HG03064 (cell line): ENCODE measurements at regions not wholly inside any gene's neighbourhood (a gene's known extent, or its start where the extent isn't known, plus 50 kb on each side); places are given as distances from the start of the nearest gene placed in this dataset.

ENCODE experiments used
- ATAC-seq: cut with Tn5 transposase; IDR thresholded peaks from one replicate; pipeline ENCODE4 v1.9.1; 2021; ENCODE audit warnings: low read depth; ENCODE audit not compliant: unreplicated experiment

- no peak for ATAC-seq
These were observed 300.2 kb upstream of the CNTN6 start for GRCh38 chr3:792630-793029.

DNA sequence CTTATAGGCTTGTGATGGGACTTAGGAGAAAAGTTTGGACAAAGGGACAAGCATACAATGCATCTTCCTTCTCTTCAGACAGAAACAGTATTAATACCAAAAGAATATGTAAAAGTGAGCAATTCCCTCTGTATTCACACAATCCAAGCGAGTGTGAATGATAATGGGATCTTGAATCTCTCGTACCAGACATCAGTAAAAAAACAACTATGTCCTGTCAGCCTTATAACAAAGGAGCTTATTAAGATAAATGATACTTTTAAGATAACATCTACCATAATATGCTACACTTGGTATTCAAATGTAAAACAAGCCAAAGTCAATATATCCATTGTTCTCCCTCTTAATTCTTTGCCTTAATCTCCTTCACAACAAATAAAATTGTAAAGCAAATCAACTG lies 288.6 kb upstream of the CNTN6 start:
- ATAC-seq, result no peak

GRCh38 chr3:805326-805725 lies 287.5 kb upstream of the CNTN6 start:
- no peak for ATAC-seq

DNA sequence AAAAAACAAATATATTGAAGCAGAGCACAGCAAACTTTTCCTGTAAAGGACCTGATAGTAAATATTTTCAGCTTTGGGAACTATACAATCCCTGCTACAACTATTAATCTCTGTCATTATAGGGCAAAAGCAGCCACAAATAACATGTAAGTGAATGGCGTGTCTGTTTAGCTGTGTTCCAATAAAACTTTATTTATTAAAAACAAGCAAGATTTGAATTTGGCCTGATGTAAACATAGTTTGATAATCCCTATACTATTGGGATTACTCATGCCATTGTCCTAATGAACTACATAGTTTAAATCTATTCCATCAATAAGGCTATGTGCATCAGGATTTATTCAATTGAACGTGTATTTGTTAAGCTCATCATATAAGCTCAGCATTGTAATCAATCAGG lies 286.8 kb upstream of the CNTN6 start:
- ATAC-seq, result no peak

GRCh38 chr3:816605-817004 lies 276.2 kb upstream of the CNTN6 start:
- ATAC-seq, result no peak

GRCh38 chr3:834679-835078 lies 258.1 kb upstream of the CNTN6 start:
- ATAC-seq, result no peak

GRCh38 chr3:835096-835495 lies 257.7 kb upstream of the CNTN6 start:
- ATAC-seq, result no peak

DNA sequence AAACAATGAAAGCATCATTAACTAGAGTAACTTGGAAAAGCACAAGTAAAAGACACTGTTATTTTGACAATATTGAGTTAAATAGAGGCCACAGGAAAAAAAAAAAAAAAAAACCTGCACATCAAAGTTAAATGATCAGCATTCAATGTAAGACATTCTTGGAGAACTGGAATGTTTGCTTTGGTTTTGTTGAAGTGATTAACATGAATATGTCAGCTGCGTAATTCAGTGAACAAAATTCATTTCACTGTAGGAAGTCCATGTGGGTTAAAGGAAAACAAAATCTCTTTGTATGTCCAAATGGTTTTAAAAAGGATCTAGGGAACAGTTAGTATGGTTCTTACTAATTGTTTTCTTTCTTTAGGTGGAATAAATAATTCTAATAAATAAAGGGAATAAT lies 252.8 kb upstream of the CNTN6 start:
- no peak for ATAC-seq

DNA sequence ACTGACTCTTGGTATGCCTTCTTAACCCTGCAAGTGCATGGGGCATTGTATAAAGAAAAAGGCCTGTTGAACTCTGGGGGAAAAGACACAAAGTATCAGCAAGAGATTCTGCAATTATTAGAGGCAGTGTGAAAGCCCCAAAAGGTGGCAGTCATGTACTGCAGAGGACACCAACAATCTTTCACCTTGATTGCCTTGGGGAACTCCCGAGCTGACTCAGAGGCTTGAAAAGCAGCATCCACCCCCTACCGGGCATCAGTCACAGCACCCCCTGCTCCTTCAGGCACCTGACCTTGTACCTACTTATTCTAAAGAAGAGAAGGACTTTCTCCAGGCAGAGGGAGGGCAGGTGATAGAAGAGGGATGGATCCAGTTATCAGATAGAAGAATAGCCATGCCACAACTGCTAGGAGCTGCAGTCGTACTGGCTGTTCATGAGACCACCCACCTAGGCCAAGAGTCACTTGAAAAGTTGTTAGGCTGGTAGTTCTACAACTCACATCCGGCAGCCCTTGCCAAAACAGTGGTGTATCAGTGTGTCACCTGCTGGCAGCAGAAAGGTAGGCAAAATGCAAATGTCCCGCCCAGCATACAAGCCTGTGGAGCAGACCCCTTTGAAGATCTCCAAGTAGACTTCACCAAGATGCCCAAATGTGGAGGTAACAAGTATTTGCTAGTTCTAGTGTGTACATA lies 241.6 kb upstream of the CNTN6 start:
- no peak for ATAC-seq

DNA sequence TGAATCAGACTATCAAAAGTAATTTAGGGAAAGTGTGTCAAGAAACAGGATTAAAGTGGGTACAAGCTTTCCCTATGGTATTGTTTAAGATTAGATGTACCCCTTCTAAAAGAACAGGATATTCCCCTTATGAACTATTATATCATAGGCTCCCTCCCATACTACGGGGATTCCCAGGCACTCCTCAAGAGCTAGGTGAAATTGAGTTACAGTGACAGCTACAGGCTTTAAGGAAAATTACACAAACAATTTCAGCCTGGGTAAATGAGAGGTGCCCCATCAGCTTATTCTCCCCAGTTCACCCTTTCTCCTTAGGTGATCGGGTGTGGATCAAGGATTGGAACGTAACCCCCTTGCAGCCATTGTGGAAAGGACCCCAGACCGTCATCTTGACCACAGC lies 240.8 kb upstream of the CNTN6 start:
- no peak for ATAC-seq

GRCh38 chr3:853489-853888 lies 239.3 kb upstream of the CNTN6 start:
- no peak for ATAC-seq

DNA sequence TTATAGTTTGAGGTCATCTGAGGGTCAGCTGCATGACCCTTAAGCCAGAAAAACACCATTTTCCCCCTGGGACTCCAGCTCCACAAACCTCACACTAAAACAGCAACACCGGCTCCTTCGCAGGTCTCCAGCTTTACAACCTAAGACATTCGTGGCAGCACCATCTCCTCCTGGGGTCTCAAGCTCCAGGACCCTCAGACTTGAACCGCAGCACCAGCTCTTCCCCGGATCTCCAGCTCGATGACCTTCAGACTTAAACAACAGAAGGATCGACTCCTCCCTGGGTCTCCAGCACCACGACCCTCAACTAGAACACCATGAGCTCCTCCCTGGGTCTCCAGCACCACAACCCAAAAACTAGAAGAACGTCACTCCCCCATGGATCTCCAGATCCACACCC lies 233.7 kb upstream of the CNTN6 start:
- no peak for ATAC-seq

GRCh38 chr3:861721-862120 lies 231.1 kb upstream of the CNTN6 start:
- ATAC-seq, result no peak

GRCh38 chr3:869269-869668 lies 223.6 kb upstream of the CNTN6 start:
- no peak for ATAC-seq

DNA sequence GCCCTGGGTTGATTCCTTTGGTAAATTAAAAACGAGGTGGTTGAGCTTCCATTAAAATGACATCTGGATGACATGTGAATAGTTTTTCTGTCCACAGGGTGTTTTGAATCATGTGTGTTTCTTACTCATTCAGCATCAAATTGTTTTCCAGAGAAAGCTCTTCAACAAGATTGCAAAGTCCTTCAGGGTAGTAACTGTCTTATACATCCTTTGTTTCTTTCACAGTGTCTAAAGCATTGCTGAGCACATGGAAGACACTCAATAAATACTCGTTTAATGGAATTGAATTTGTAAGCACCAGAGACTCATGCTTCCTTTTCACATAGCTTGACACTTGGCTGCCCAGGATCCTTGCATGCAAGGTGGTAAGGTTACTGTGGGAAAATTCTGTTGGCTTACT lies 223.1 kb upstream of the CNTN6 start:
- no peak for ATAC-seq

- no peak for ATAC-seq
These were observed 221.2 kb upstream of the CNTN6 start for GRCh38 chr3:871651-872050.

- no peak for ATAC-seq
These were observed 215.8 kb upstream of the CNTN6 start for GRCh38 chr3:877001-877400.

GRCh38 chr3:878746-879145 lies 214.1 kb upstream of the CNTN6 start:
- no peak for ATAC-seq

DNA sequence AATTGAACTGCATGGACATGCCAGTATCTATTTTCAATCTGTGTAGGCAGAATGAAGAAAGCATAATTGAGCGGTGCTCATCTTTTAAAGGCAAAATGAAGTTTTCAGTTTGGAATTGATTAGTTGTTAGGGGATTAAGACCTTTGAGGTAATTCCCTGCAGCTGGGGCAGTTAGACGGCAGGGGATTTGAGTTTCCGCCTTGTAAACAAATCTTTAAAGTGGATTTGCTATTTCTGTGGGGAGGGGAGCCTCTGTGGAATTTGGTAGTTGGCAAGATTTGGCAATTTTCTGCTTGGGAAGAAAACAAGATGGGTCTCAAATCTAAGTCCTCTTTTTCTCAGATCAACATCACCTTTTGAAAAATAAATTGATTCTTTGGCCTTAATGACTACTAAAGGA lies 212.5 kb upstream of the CNTN6 start:
- ATAC-seq, result no peak

DNA sequence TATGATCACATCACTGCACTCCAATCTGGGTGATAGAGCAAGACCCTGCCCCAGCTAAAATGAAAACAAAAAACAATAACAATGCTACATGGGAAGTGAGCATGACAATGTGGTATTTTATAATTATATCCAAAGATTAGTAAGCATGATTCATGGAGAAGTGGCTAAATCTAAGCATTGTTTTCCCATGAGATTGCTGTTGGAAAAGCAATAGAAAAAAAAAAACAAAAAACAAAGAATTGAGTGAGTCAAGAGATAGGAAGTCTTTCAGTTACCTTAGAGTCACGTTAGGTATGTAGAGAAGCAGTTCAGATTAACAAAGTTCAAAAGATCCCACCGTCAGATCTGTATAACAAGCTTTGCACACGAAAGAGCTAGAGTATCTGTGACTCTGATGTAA lies 210.3 kb upstream of the CNTN6 start:
- ATAC-seq, result no peak

GRCh38 chr3:901953-902778 lies 190.7 kb upstream of the CNTN6 start:
- no peak for ATAC-seq

- ATAC-seq, result no peak
These were observed 187.6 kb upstream of the CNTN6 start for GRCh38 chr3:905217-905616.
